ENCODE measurements at regions not wholly inside any gene's neighbourhood (a gene's known extent, or its start where the extent isn't known, plus 50 kb on each side); places are given as distances from the start of the nearest gene placed in this dataset.
"Not testable (repeated sequence)": the region's sequence is repeated elsewhere in the genome, so short reads cannot be mapped to it uniquely, and the experiment has no call there.

- TF ChIP-seq POLR2A (IDR thresholded peaks at IDR 0.05; ENCODE audit: low read depth, low read length); TAF1 (IDR thresholded peaks at IDR 0.05; ENCODE audit: borderline replicate concordance, low read depth, low read length): not testable (repeated sequence)
These were observed 90.2 kb downstream of the ATP6V0E2 start for GRCh38 chr7:149963985-149964384.

Data from GM12892 (cell line).